ENCODE measurements at regions not wholly inside any gene's neighbourhood (a gene's known extent, or its start where the extent isn't known, plus 50 kb on each side); places are given as distances from the start of the nearest gene placed in this dataset.

DNA sequence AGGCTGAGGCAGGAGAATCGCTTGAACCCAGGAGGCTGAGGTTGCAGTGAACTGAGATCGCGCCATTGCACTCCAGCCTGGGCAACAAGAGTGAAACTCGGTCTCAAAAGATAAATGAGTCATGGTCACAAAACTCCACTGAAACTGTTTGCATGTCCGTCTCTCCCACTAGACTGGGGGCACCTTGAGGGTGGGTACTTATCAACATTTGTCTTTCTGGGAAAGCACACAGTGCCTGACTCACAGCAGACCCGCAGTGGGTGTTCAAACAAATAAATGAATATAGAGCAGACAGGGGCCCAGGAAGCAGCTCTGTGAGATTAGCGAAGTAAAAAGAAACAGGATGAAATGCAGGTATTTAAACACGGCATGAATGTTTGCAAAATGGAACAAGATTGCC is 211.1 kb upstream of the GATA6 start:
- TF ChIP-seq, protein P1, sequence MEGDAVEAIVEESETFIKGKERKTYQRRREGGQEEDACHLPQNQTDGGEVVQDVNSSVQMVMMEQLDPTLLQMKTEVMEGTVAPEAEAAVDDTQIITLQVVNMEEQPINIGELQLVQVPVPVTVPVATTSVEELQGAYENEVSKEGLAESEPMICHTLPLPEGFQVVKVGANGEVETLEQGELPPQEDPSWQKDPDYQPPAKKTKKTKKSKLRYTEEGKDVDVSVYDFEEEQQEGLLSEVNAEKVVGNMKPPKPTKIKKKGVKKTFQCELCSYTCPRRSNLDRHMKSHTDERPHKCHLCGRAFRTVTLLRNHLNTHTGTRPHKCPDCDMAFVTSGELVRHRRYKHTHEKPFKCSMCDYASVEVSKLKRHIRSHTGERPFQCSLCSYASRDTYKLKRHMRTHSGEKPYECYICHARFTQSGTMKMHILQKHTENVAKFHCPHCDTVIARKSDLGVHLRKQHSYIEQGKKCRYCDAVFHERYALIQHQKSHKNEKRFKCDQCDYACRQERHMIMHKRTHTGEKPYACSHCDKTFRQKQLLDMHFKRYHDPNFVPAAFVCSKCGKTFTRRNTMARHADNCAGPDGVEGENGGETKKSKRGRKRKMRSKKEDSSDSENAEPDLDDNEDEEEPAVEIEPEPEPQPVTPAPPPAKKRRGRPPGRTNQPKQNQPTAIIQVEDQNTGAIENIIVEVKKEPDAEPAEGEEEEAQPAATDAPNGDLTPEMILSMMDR (conservative IDR thresholded peaks at IDR 0.05; ENCODE audit: low read depth, low read length): no peak
- no peak for TF ChIP-seq EZH2 (IDR thresholded peaks at IDR 0.05; ENCODE audit: borderline replicate concordance, low read depth, low read length, poor library complexity, severe bottlenecking)

All from A673 (cell line).